Testis (tissue), 2 donors: ENCODE measurements at regions not wholly inside any gene's neighbourhood (a gene's known extent, or its start where the extent isn't known, plus 50 kb on each side); places are given as distances from the start of the nearest gene placed in this dataset.

Experiments
- CTCF ChIP-seq, 3 experiments: fragments of 450-650 bp in 2 of 3; fragments of 200-600 bp in 1 of 3; sonication (generic) in 1 of 3; IDR thresholded peaks; one replicate each; pipeline ENCODE4 v1.5.1; 2016 to 2019; ENCODE audit warnings: antibody characterized with exemption in 3 of 3, mild to moderate bottlenecking in 2 of 3, moderate library complexity in 1 of 3
- POLR2A ChIP-seq: fragments of 450-650 bp; IDR thresholded peaks from one replicate; pipeline ENCODE4 v1.6.1; 2017; ENCODE audit warnings: antibody characterized with exemption, mild to moderate bottlenecking, moderate library complexity

GRCh38 chr21:24112020-24112419, 1495.3 kb downstream of the MRPL39 start:
- TF ChIP-seq CTCF (IDR thresholded peaks at IDR 0.05) (no peak), POLR2A (no peak)
